Naive thymus-derived CD4-positive, alpha-beta T cell (primary cell): ENCODE measurements at regions not wholly inside any gene's neighbourhood (a gene's known extent, or its start where the extent isn't known, plus 50 kb on each side); places are given as distances from the start of the nearest gene placed in this dataset.

Experiments used
- ATAC-seq: fragments of 150-1000 bp; cut with Tn5 transposase; 2 replicates; pipeline ENCODE4 v1.10.0; 2021; ENCODE audit warnings: mild to moderate bottlenecking, moderate library complexity
- CTCF ChIA-PET: fragments of 350-600 bp; sonication (Branson Sonifier 250); formaldehyde crosslinking; loops from one replicate; lab custom pipeline; 2021; ENCODE audit warnings: antibody characterized with exemption; lab: Charles Lee
- POLR2A ChIA-PET: fragments of 350-600 bp; sonication (Branson Sonifier 250); formaldehyde crosslinking; loops from one replicate; lab custom pipeline; 2021; ENCODE audit warnings: antibody characterized with exemption, inconsistent platforms; lab: Charles Lee
- DNase-seq, 9 donors: peaks; one replicate each; pipeline versions ENCODE4 v3.0.0 to v3.0.0-alpha.2; 2020 to 2022; ENCODE audit warnings: mixed read lengths in 1 of 9
- H3K27ac ChIP-seq: one replicate; pipeline ENCODE4 v1.7.0; 2013; ENCODE audit warnings: mild to moderate bottlenecking, low read depth, low read length, moderate library complexity
- H3K27me3 ChIP-seq, 2 donors: one replicate each; pipeline ENCODE4 v1.7.0; 2013; ENCODE audit warnings: low read length in 2 of 2, mild to moderate bottlenecking in 2 of 2, moderate library complexity in 2 of 2; ENCODE audit not compliant: control insufficient read depth in 2 of 2, insufficient read depth in 2 of 2
- H3K36me3 ChIP-seq, 3 experiments: 1 replicate in 2 of 3; 2 replicates in 1 of 3; pipeline ENCODE4 v1.7.0; 2013; ENCODE audit warnings: low read length in 3 of 3, mild to moderate bottlenecking in 3 of 3, moderate library complexity in 1 of 3; ENCODE audit not compliant: insufficient read depth in 3 of 3, control insufficient read depth in 2 of 3
- H3K4me1 ChIP-seq, 2 donors: one replicate each; pipeline ENCODE4 v1.7.0; 2013; ENCODE audit warnings: low read length in 2 of 2, mild to moderate bottlenecking in 2 of 2, moderate library complexity in 1 of 2; ENCODE audit not compliant: control insufficient read depth in 2 of 2, insufficient read depth in 2 of 2
- H3K4me3 ChIP-seq: 2 replicates; pipeline ENCODE4 v1.7.0; 2013; ENCODE audit warnings: mild to moderate bottlenecking, low read length
- H3K9me3 ChIP-seq, 3 experiments: 1 replicate in 2 of 3; 2 replicates in 1 of 3; pipeline ENCODE4 v1.7.0; 2013; ENCODE audit warnings: low read length in 3 of 3; ENCODE audit not compliant: control insufficient read depth in 2 of 3
- H3K27ac Mint-ChIP-seq, 9 donors: one replicate each; pipeline ENCODE4 v1.8.0; 2020 to 2022; ENCODE audit warnings: mixed read lengths in 9 of 9, mild to moderate bottlenecking in 8 of 9, moderate library complexity in 5 of 9, inconsistent platforms in 2 of 9
- H3K27me3 Mint-ChIP-seq, 5 donors: one replicate each; pipeline ENCODE4 v1.8.0; 2021 to 2022; ENCODE audit warnings: mixed read lengths in 5 of 5, mild to moderate bottlenecking in 1 of 5
- H3K36me3 Mint-ChIP-seq, 5 donors: one replicate each; pipeline ENCODE4 v1.8.0; 2020 to 2022; ENCODE audit warnings: mixed read lengths in 5 of 5, mild to moderate bottlenecking in 3 of 5, inconsistent platforms in 1 of 5
- H3K4me1 Mint-ChIP-seq, 7 donors: one replicate each; pipeline ENCODE4 v1.8.0; 2020 to 2022; ENCODE audit warnings: mixed read lengths in 7 of 7, mild to moderate bottlenecking in 3 of 7, inconsistent platforms in 1 of 7
- H3K4me3 Mint-ChIP-seq, 10 donors: one replicate each; pipeline ENCODE4 v1.8.0; 2020 to 2022; ENCODE audit warnings: mild to moderate bottlenecking in 10 of 10, mixed read lengths in 10 of 10, moderate library complexity in 6 of 10, inconsistent platforms in 2 of 10
- H3K9me3 Mint-ChIP-seq, 11 donors: one replicate each; pipeline ENCODE4 v1.8.0; 2020 to 2022; ENCODE audit warnings: mixed read lengths in 11 of 11, mild to moderate bottlenecking in 4 of 11, inconsistent platforms in 1 of 11, moderate library complexity in 1 of 11
- intact Hi-C, 2 donors: fragments of 100-400 bp; cut with micrococcal nuclease; formaldehyde crosslinking; loops; one replicate each; pipeline ENCODE4 v1.15.1; 2023

DNA sequence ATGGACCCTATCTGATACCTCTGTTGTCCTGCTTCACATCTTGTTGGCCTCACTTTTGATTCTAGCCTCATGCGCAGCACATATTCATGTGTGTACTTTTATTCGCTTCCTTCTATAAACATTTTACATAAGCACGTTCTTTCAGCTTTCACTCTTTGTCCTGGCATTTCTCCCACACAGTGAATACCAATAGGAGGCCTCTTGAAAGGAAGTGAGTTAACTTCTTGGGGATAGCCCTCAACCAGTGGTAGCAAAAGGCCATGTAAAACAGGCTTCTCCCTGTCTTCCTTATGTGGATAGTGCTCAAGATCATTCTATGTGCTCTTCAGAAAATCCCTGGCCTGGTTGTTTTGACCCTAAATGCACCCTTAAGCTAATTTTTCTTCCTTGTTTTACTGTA is 633.9 kb upstream of the MBL2 start:
- POLR2A ChIA-PET = no interaction called here
- H3K4me3 Mint-ChIP-seq = no peak overlapping the region
- DNase-seq = no peak
- intact Hi-C loops = no loop called here
- H3K27ac ChIP-seq = no peak overlapping the region
- no peaks in the 10 kb centered on the region for H3K4me1 ChIP-seq
- H3K27me3 Mint-ChIP-seq = no peaks in the 10 kb centered on the region
- no peaks in the 10 kb centered on the region for H3K4me1 Mint-ChIP-seq
- no peak overlapping the region for H3K27ac Mint-ChIP-seq
- peaks cover 0 to 17% (median 2%) of the 10 kb centered on the region in 11 donors for H3K9me3 Mint-ChIP-seq
- CTCF ChIA-PET = no interaction called here
- peaks cover 0 to 3% (median 0%) of the 10 kb centered on the region in 5 donors for H3K36me3 Mint-ChIP-seq
- no peak overlapping the region for H3K4me3 ChIP-seq
- no peaks in the 10 kb centered on the region for H3K9me3 ChIP-seq
- ATAC-seq = no peak
- no peaks in the 10 kb centered on the region for H3K27me3 ChIP-seq
- H3K36me3 ChIP-seq = no peaks in the 10 kb centered on the region

DNA sequence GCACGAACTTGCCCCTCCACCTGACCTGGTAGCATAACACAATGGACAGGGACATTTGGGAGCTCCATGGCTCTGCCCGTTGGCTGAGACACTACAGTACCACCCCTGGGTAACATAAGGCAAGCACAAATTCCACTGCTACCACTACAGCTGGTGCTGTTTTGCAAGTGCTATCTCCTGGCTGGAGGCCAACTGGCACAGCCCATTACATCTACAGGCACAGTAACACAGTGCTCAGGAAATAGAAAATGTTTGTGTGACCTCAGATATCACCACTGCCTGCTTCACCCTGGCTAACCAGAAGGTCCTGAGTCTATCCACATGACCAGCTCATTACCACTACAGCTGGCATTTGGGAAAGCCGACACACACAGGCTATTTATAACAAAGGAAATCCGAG is 631.1 kb upstream of the MBL2 start:
- DNase-seq = no peak
- no peaks in the 10 kb centered on the region for H3K4me1 Mint-ChIP-seq
- ChIA-PET CTCF (no interaction called here), POLR2A (no interaction called here)
- ATAC-seq = no peak
- H3K4me3 Mint-ChIP-seq = no peak overlapping the region
- no peaks in the 10 kb centered on the region for H3K27me3 Mint-ChIP-seq
- Histone ChIP-seq H3K4me1 (no peaks in the 10 kb centered on the region), H3K4me3 (no peak overlapping the region), H3K36me3 (no peaks in the 10 kb centered on the region), H3K27me3 (no peaks in the 10 kb centered on the region), H3K27ac (no peak overlapping the region), H3K9me3 (no peaks in the 10 kb centered on the region)
- H3K27ac Mint-ChIP-seq = no peak overlapping the region
- H3K9me3 Mint-ChIP-seq = peaks cover 0 to 22% (median 5%) of the 10 kb centered on the region in 11 donors
- intact Hi-C loops = no loop called here
- H3K36me3 Mint-ChIP-seq = peaks cover 0 to 3% (median 0%) of the 10 kb centered on the region in 5 donors

DNA sequence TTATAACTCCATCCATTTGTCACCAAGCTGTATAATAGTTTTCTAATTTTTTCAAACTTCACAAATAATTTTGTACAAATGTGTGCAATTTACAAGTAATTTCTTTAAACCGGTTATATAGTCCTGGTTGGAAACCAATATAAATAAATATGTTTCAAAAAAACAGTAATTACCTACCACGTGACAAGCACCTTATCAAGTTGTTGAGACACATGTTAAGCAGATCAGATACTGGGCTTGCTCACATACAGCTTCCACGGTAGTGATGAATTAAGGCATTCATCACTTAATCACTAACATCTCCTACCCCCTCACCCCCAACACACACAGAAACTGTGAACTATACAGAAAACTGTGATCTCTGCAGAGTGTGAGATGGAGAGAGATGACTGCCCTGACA is 630.0 kb upstream of the MBL2 start:
- H3K27me3 ChIP-seq = no peaks in the 10 kb centered on the region
- H3K36me3 ChIP-seq = no peaks in the 10 kb centered on the region
- H3K27ac ChIP-seq = no peak overlapping the region
- ChIA-PET POLR2A (no interaction called here), CTCF (no interaction called here)
- no peaks in the 10 kb centered on the region for H3K4me1 Mint-ChIP-seq
- H3K27ac Mint-ChIP-seq = no peak overlapping the region
- no peaks in the 10 kb centered on the region for H3K27me3 Mint-ChIP-seq
- ATAC-seq = no peak
- peaks cover 0 to 3% (median 0%) of the 10 kb centered on the region in 5 donors for H3K36me3 Mint-ChIP-seq
- no peaks in the 10 kb centered on the region for H3K9me3 ChIP-seq
- H3K4me1 ChIP-seq = no peaks in the 10 kb centered on the region
- intact Hi-C loops = no loop called here
- H3K4me3 Mint-ChIP-seq = no peak overlapping the region
- H3K4me3 ChIP-seq = no peak overlapping the region
- no peak for DNase-seq
- H3K9me3 Mint-ChIP-seq = peaks cover 0 to 24% (median 3%) of the 10 kb centered on the region in 11 donors

DNA sequence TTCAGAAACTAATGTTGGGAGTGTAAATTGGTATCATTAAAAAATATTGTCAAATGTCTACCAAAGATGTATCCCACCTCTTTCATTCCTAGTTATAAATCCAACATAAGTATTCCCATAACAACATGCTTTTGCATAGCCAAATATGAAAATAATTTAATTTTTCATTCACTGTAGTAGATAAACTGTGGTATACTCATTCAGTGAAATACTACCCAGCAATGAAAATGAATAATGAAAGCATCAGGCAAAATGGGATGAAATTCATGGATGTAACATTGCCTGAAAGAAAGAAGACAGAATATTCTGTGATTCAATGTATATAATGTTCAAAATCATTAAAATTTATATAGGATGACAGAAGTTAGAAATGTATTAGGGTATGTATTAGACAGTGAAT is 629.0 kb upstream of the MBL2 start:
- peaks cover 0 to 20% (median 4%) of the 10 kb centered on the region in 11 donors for H3K9me3 Mint-ChIP-seq
- H3K27me3 Mint-ChIP-seq = no peaks in the 10 kb centered on the region
- ATAC-seq = no peak
- H3K4me3 Mint-ChIP-seq = no peak overlapping the region
- CTCF ChIA-PET = no interaction called here
- intact Hi-C loops = no loop called here
- no peaks in the 10 kb centered on the region for H3K4me1 ChIP-seq
- H3K4me3 ChIP-seq = no peak overlapping the region
- H3K36me3 ChIP-seq = no peaks in the 10 kb centered on the region
- no peak for DNase-seq
- no peaks in the 10 kb centered on the region for H3K27me3 ChIP-seq
- peaks cover 0 to 3% (median 0%) of the 10 kb centered on the region in 5 donors for H3K36me3 Mint-ChIP-seq
- no peak overlapping the region for H3K27ac ChIP-seq
- no peak overlapping the region for H3K27ac Mint-ChIP-seq
- POLR2A ChIA-PET = no interaction called here
- H3K4me1 Mint-ChIP-seq = no peaks in the 10 kb centered on the region
- H3K9me3 ChIP-seq = peaks cover 0 to under 1% (median 0%) of the 10 kb centered on the region in 3 experiments

DNA sequence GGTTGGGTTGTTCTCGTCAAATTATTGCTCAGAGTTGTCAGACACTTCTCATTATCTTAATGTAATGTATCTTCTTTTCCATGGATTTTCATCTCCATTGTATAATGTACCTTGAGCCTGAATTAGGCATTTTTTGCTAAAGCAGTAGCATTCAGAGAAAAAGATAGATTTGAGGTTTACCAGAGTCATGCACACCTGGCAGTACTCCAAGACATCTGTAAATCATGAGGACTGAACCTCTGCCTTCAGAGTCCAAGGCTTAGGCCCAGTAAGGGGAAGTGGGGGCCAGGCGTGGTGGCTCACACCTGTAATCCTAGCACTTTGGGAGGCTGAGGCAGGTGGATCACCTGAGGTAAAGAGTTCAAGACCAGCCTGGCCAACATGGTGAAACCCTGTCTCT is 624.3 kb upstream of the MBL2 start:
- Histone ChIP-seq H3K9me3 (peaks cover 0 to 20% (median 0%) of the 10 kb centered on the region in 3 experiments), H3K4me3 (no peak overlapping the region), H3K4me1 (no peaks in the 10 kb centered on the region), H3K27ac (no peak overlapping the region), H3K36me3 (no peaks in the 10 kb centered on the region), H3K27me3 (no peaks in the 10 kb centered on the region)
- ChIA-PET POLR2A (no interaction called here), CTCF (no interaction called here)
- H3K4me1 Mint-ChIP-seq = no peaks in the 10 kb centered on the region
- H3K4me3 Mint-ChIP-seq = no peak overlapping the region
- ATAC-seq (no peak), DNase-seq (no peak)
- intact Hi-C loops = no loop called here
- H3K27ac Mint-ChIP-seq = no peak overlapping the region
- H3K9me3 Mint-ChIP-seq = peaks cover 9 to 33% (median 17%) of the 10 kb centered on the region in 11 donors
- no peaks in the 10 kb centered on the region for H3K27me3 Mint-ChIP-seq
- peaks cover 0 to 9% (median 4%) of the 10 kb centered on the region in 5 donors for H3K36me3 Mint-ChIP-seq

DNA sequence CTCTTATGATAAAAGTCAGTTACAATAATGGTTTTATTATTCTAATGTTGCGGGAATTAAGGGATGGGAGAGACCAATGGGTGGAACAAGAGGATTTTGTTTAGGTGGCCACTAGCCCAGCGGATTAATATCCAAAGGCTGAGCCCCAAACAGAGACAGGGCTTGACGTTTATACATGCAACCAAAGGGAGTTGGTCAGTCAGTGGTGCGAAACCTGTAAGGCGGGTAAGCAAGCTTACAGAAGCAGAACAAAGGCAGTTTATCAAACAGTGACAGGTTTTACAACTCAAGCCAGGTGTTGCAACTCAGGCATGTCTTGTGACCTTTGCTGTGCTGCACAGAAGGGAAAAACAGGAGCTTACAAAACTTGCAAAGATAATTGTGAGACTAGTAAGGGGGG is 622.9 kb upstream of the MBL2 start:
- H3K27me3 ChIP-seq = no peaks in the 10 kb centered on the region
- no peak overlapping the region for H3K27ac Mint-ChIP-seq
- ATAC-seq (no peak), DNase-seq (no peak)
- no peaks in the 10 kb centered on the region for H3K4me1 ChIP-seq
- peaks cover 0 to 20% (median 0%) of the 10 kb centered on the region in 3 experiments for H3K9me3 ChIP-seq
- no peak overlapping the region for H3K4me3 ChIP-seq
- CTCF ChIA-PET = no interaction called here
- no peaks in the 10 kb centered on the region for H3K36me3 ChIP-seq
- POLR2A ChIA-PET = no interaction called here
- no peaks in the 10 kb centered on the region for H3K27me3 Mint-ChIP-seq
- H3K27ac ChIP-seq = no peak overlapping the region
- H3K9me3 Mint-ChIP-seq = peaks cover 9 to 30% (median 19%) of the 10 kb centered on the region in 11 donors
- H3K4me3 Mint-ChIP-seq = no peak overlapping the region
- intact Hi-C loops = no loop called here
- H3K4me1 Mint-ChIP-seq = no peaks in the 10 kb centered on the region
- H3K36me3 Mint-ChIP-seq = peaks cover 0 to 9% (median 4%) of the 10 kb centered on the region in 5 donors

DNA sequence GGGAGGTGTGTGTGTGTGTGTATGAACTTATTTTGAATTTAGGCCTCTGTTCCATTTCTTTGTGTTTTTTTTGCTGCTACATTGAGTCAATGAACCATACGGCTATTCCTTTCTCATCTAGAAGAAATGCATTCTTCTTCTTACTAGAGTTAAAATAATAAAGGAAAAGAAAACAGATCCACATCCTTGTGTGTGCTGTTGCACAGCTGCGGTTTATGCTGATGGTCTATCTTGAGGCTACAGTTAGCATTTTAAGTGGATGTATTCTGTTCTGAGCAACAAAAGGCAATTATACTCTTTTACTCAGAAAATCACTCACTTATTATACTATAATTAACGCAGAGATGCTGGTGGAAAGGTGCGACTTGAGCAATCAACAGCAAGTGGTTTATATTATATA is 615.0 kb upstream of the MBL2 start:
- DNase-seq (no peak), ATAC-seq (no peak)
- ChIA-PET POLR2A (no interaction called here), CTCF (no interaction called here)
- Histone ChIP-seq H3K4me1 (no peaks in the 10 kb centered on the region), H3K4me3 (no peak overlapping the region), H3K27me3 (no peaks in the 10 kb centered on the region), H3K27ac (no peak overlapping the region), H3K36me3 (no peaks in the 10 kb centered on the region), H3K9me3 (no peaks in the 10 kb centered on the region)
- peaks cover 0 to 15% (median 5%) of the 10 kb centered on the region in 11 donors for H3K9me3 Mint-ChIP-seq
- no peaks in the 10 kb centered on the region for H3K36me3 Mint-ChIP-seq
- H3K4me3 Mint-ChIP-seq = no peak overlapping the region
- H3K27ac Mint-ChIP-seq = no peak overlapping the region
- H3K27me3 Mint-ChIP-seq = no peaks in the 10 kb centered on the region
- intact Hi-C loops = loop anchor here in 1 of 2 donors (10.0 kb wide), 1 partner anchor 93 kb away; no protein-coding TSS in a partner anchor
- H3K4me1 Mint-ChIP-seq = no peaks in the 10 kb centered on the region
